GM20431 (cell line): ENCODE measurements at regions not wholly inside any gene's neighbourhood (a gene's known extent, or its start where the extent isn't known, plus 50 kb on each side); places are given as distances from the start of the nearest gene placed in this dataset.
"Not testable (repeated sequence)": the region's sequence is repeated elsewhere in the genome, so short reads cannot be mapped to it uniquely, and the experiment has no call there.

ENCODE experiments used
- in situ Hi-C: fragments of 300-500 bp; cut with MseI, MboI; formaldehyde crosslinking; loops from one replicate; pipeline ENCODE4 v1.15.0; 2020; ENCODE audit warnings: low sequenced_read_pairs; ENCODE audit not compliant: unreplicated experiment

- in situ Hi-C loops: no loop called here
Observed at GRCh38 chr10:52368725-52369124, 54.6 kb downstream of the DKK1 start.

DNA sequence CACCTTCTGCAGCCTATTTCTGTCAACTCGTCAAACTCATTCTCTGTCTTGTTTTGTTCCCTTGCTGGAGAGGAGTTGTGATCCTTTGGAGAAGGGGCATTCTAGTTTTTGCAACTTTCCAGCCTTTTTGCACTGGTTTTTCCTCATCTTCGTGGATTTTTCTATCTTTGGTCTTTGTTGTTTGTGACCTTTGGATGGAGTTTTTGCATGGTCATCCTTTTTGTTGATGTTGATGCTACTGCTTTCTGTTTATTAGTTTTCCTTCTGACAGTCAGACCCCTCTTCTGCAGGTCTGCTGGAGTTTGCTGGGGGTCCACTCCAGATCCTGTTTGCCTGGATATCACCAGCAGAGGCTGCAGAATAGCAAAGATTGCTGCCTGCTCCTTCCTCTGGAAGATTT lies 60.1 kb downstream of the DKK1 start:
- in situ Hi-C loops: not testable (repeated sequence)

- in situ Hi-C loops: no loop called here
Observed at GRCh38 chr10:52376694-52377354, 62.7 kb downstream of the DKK1 start.

DNA sequence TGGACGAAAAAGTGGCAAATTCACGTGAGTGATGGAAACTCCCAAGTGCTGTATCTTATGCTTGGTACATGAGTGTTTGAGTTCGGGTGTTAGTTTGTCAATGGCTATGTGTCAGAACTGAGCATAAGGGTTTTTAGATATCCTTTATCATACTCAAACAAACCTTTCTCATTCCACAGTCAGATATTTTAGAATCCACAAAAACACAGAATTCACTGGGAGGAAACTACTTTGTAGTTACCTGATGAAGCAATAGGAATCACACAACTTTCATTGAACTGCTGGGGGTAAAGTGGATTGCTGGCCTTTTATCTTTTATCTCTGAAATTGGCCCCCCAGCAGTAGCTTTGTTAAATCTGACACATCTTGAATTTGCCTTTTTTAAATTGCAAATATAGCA lies 64.0 kb downstream of the DKK1 start:
- in situ Hi-C loops: no loop called here

DNA sequence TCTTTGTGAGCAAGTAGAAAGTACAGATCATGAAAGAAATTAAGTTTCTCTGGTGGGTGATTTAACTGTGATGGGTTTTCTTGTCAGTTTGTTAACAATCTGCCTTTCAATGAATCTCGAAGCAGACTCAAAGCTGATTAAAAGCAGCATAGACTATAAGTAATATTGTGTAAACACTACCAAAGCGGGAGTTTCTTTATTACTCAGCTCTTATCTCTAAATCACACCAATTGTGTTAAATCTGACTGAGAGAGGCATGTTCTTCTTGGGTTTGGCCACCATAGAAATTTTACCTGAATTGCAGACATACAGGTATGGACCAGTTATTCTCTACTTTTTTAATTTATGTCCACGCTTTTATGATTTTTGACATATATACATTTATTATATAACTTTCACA lies 65.2 kb downstream of the DKK1 start:
- in situ Hi-C loops: no loop called here

DNA sequence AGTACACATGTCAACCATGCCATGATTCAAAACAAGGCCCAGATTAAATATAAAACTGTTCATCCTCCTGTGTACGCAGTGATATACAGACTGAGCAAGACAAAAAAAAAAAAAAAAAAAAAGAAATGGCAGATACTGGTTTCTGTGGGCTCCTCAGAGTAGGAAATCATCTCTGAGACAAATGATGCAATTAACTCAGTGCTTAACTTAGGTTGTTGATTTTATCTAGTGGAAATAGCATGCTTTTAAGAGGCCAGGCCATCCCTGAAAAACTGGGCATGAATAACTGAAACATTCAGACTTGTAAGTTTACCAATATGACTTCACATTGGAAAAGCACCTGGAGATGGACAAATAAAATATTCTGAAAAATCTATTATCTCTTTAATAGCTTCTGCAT lies 69.0 kb downstream of the DKK1 start:
- in situ Hi-C loops: no loop called here

DNA sequence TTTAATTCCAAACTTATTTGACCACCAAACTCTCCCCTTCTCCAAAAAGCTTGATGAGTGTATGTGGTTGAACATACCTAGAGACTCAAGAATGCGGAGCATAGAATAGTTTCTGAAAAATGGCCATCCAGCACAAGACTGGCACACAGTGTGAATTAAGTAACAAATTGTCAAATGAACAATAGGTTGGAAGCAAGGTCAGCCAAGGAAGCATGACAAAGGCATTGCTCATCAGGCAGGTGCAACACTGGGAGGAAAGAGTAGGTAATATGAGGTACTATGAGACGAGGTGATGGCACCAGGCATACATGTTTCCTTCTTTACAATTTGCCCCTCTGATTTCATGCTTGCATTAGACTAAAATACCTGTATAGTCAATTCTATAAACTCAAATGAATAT lies 73.7 kb downstream of the DKK1 start:
- in situ Hi-C loops: no loop called here

GRCh38 chr10:52390388-52390787 lies 76.3 kb downstream of the DKK1 start:
- in situ Hi-C loops: no loop called here

- in situ Hi-C loops: no loop called here
Observed at GRCh38 chr10:52391927-52392602, 78.0 kb downstream of the DKK1 start.

GRCh38 chr10:52394246-52394645 lies 80.2 kb downstream of the DKK1 start:
- in situ Hi-C loops: no loop called here

GRCh38 chr10:52400562-52400961 lies 86.5 kb downstream of the DKK1 start:
- in situ Hi-C loops: no loop called here

GRCh38 chr10:52403801-52404200 lies 89.7 kb downstream of the DKK1 start:
- in situ Hi-C loops: not testable (repeated sequence)

DNA sequence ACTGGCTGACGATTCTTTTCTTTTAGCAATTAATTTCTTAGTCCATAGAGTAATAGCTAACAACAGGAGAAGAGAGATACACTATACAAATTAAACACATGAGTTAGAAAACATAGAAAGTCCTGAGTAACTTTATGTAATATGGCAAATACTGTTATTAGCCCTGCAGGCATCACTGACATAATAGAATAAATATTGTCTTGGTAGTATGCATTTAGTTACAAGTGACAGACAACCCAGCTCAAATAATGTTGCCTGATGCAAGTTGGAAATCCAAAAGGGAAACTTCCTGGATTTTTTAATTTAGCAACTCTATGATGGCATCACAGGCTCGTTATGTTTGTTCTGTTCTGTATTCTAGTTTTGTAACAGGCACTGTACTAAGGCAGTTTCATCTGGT lies 95.1 kb downstream of the DKK1 start:
- in situ Hi-C loops: no loop called here

GRCh38 chr10:52409928-52410327 lies 95.8 kb downstream of the DKK1 start:
- in situ Hi-C loops: no loop called here

GRCh38 chr10:52410916-52411315 lies 96.8 kb downstream of the DKK1 start:
- in situ Hi-C loops: no loop called here

DNA sequence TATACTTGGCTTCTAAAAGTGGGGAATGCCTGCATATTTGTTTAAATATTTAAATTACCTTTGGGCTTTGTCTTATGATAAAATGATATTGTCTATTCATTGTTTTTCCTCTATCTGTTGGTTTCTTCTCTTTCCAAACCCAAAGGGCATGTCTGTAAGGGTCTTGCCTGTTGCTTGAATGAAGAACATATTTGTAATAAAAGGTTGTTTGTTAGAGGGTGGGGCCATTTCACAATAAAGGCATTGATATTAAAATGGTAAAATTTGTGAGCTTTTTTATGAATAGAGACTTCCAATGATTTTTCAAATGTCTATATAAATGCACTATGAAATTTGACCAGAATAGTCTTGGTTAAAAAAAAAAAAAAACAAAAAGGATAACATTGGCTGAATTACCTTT lies 105.2 kb downstream of the DKK1 start:
- in situ Hi-C loops: no loop called here

GRCh38 chr10:52420656-52421055 lies 106.6 kb downstream of the DKK1 start:
- in situ Hi-C loops: no loop called here

DNA sequence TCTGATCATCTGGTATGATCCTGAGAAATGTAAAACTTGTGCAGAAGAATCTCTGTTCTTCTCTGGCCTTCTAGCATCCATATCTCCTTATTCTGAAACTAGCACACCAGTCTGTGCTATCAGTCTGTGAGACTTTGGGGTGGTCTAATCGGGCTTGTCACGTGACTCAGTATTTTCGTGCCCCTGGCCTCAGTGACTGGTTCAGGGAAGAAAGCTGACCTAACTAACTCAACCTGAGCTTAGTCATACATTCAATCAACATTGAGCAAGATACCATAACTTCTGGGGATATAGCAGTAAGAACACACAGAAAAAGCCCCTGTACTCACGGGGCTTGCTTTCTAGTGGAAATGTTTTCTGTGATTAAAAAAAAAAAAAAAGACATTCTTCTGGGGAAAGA lies 109.3 kb downstream of the DKK1 start:
- in situ Hi-C loops: no loop called here

DNA sequence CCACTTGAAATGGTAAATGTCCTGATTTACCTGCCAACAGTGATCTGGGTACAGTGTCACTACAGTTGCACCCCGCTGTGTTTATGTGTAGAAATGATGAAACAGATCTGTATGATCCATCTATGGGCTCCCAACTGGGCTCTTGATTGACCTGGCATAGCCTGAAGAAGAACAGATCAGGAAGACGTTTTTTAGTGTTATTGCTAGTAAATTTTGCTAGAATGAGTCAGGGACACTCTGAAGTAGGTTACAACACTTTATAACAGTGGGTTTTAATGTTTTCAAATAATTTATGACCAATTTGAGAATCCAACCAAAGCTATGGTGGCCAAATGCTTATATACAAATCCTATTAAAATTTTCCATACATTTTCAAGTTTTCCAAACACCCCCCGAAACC lies 110.3 kb downstream of the DKK1 start:
- in situ Hi-C loops: no loop called here

DNA sequence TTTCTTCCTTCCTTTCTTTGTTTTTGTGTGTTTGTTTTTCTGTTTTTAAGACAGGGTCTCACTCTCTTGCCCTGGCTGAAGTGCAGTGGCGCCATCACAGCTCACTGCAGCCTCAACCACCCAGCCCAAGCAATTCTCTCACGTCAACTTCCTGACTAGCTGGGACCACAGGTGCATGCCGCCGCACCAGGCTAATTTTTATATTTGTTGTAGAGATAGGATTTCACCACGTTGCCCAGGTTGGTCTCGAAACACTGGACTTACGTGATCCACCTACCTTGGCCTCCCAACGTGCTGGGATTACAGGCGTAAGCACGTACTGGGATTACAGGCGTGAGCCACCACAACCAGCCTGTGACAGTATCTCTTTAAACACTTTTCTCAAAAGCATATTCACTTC lies 120.7 kb downstream of the DKK1 start:
- in situ Hi-C loops: no loop called here

GRCh38 chr10:52436664-52437063 lies 122.6 kb downstream of the DKK1 start:
- in situ Hi-C loops: no loop called here

DNA sequence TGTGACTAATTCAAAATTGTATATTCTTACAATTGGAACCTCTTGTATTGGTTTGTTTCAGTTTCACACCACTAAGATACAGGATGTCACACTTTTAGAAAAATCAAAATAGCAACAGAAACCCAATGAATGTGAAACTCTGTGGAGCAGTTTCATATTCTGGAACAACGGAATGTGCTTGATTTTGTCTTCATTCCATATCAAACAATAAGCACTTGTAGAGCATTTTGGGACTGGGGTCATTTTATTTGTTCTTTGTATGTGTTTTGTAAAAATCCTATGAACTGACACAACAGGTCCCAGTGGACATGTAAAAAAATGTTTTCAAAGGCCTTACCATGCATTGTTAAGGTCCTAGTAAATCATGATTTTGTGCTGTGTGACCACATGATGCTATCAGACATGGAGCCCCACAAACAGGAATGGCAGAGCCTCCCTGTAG lies 123.1 kb downstream of the DKK1 start:
- in situ Hi-C loops: no loop called here
